HEK293 (cell line): ENCODE measurements at regions not wholly inside any gene's neighbourhood (a gene's known extent, or its start where the extent isn't known, plus 50 kb on each side); places are given as distances from the start of the nearest gene placed in this dataset.

ENCODE experiments used
- CTCF ChIA-PET: fragments of 350-600 bp; formaldehyde crosslinking; extraction: SDS; loops from one replicate; lab custom pipeline; 2021; ENCODE audit warnings: antibody characterized with exemption; lab: Yijun Ruan, JAX
- POLR2A ChIA-PET: fragments of 300-600 bp; formaldehyde crosslinking; extraction: SDS; loops from one replicate; lab custom pipeline; 2020; ENCODE audit warnings: antibody characterized with exemption, inconsistent platforms; lab: Yijun Ruan, JAX
- H3K27ac ChIP-seq: fragments of 200-500 bp; sonication (Bioruptor generic); 2 replicates; pipeline ENCODE4 v1.5.1; 2014; ENCODE audit warnings: low read depth, low read length, control low read depth, inconsistent platforms; ENCODE audit errors: extremely low read depth
- H3K36me3 ChIP-seq, 2 experiments: fragments of 200-500 bp in 1 of 2; sonication (Bioruptor generic) in 1 of 2; 1 replicate in 1 of 2; 2 replicates in 1 of 2; pipeline ENCODE4 v1.5.1; 2014 to 2017; ENCODE audit warnings: inconsistent platforms in 2 of 2, low read length in 2 of 2; ENCODE audit not compliant: control insufficient read depth in 2 of 2, insufficient read depth in 1 of 2
- H3K4me1 ChIP-seq: fragments of 200-500 bp; sonication (Bioruptor generic); 2 replicates; pipeline ENCODE4 v1.5.1; 2014; ENCODE audit warnings: mild to moderate bottlenecking, low read length, inconsistent platforms; ENCODE audit not compliant: control insufficient read depth, insufficient read depth
- H3K4me3 ChIP-seq: 2 replicates; pipeline ENCODE4 v1.5.1; 2011; ENCODE audit warnings: low read depth, mild to moderate bottlenecking, control low read depth, low read length, moderate library complexity
- H3K9me3 ChIP-seq: fragments of 200-500 bp; sonication (Bioruptor generic); 2 replicates; pipeline ENCODE4 v1.5.1; 2014; ENCODE audit warnings: low read depth, low read length, inconsistent platforms; ENCODE audit not compliant: control insufficient read depth, insufficient read depth
- CTCF ChIP-seq: fragments of 450-650 bp; formaldehyde crosslinking; IDR thresholded peaks from 2 replicates; pipeline ENCODE4 v1.5.1; 2016; ENCODE audit warnings: missing biosample characterization, missing genetic modification characterization
- GLI2 ChIP-seq: fragments of 450-650 bp; formaldehyde crosslinking; IDR thresholded peaks from 2 replicates; pipeline ENCODE4; 2017; ENCODE audit warnings: missing biosample characterization, missing genetic modification characterization, low read depth, borderline replicate concordance
- HIC1 ChIP-seq: fragments of 450-650 bp; formaldehyde crosslinking; IDR thresholded peaks from 2 replicates; pipeline ENCODE4 v1.5.1; 2016; ENCODE audit warnings: missing biosample characterization, missing genetic modification characterization
- MYNN ChIP-seq: fragments of 450-650 bp; formaldehyde crosslinking; IDR thresholded peaks from 2 replicates; pipeline ENCODE4 v1.5.1; 2016; ENCODE audit warnings: missing biosample characterization, missing genetic modification characterization, borderline replicate concordance
- PRDM1 ChIP-seq: fragments of 450-650 bp; formaldehyde crosslinking; IDR thresholded peaks from 2 replicates; pipeline ENCODE4; 2016; ENCODE audit warnings: missing biosample characterization, missing genetic modification characterization
- TSHZ1 ChIP-seq: fragments of 450-650 bp; formaldehyde crosslinking; IDR thresholded peaks from 2 replicates; pipeline ENCODE4 v1.5.1; 2016; ENCODE audit warnings: missing biosample characterization, missing genetic modification characterization, borderline replicate concordance
- ZBTB48 ChIP-seq: fragments of 450-650 bp; formaldehyde crosslinking; IDR thresholded peaks from 2 replicates; pipeline ENCODE4 v1.5.1; 2016; ENCODE audit warnings: missing biosample characterization, missing genetic modification characterization
- ZNF112 ChIP-seq: fragments of 450-650 bp; formaldehyde crosslinking; IDR thresholded peaks from 2 replicates; pipeline ENCODE4 v1.5.0; 2017; ENCODE audit warnings: missing biosample characterization, missing genetic modification characterization
- ZNF23 ChIP-seq: fragments of 450-650 bp; formaldehyde crosslinking; IDR thresholded peaks from 2 replicates; pipeline ENCODE4 v1.5.1; 2016; ENCODE audit warnings: missing biosample characterization, missing genetic modification characterization, borderline replicate concordance
- ZNF398 ChIP-seq: fragments of 450-650 bp; formaldehyde crosslinking; IDR thresholded peaks from 2 replicates; pipeline ENCODE4 v1.5.1; 2017; ENCODE audit warnings: missing biosample characterization, missing genetic modification characterization
- ZNF549 ChIP-seq: fragments of 450-650 bp; IDR thresholded peaks from 2 replicates; pipeline ENCODE4 v1.5.1; 2018; ENCODE audit warnings: missing biosample characterization, missing genetic modification characterization, mild to moderate bottlenecking, inconsistent platforms, moderate library complexity
- ZNF658 ChIP-seq: fragments of 450-650 bp; formaldehyde crosslinking; IDR thresholded peaks from 2 replicates; pipeline ENCODE4; 2016; ENCODE audit warnings: missing biosample characterization, missing genetic modification characterization
- ZNF704 ChIP-seq: fragments of 450-650 bp; formaldehyde crosslinking; IDR thresholded peaks from 2 replicates; pipeline ENCODE4 v1.5.1; 2016; ENCODE audit warnings: missing biosample characterization, missing genetic modification characterization
- ZNF785 ChIP-seq: fragments of 450-650 bp; formaldehyde crosslinking; IDR thresholded peaks from 2 replicates; pipeline ENCODE4 v1.5.1; 2016; ENCODE audit warnings: missing biosample characterization, missing genetic modification characterization
- ZNF792 ChIP-seq: fragments of 450-650 bp; formaldehyde crosslinking; IDR thresholded peaks from 2 replicates; pipeline ENCODE4 v1.5.1; 2016; ENCODE audit warnings: missing biosample characterization, missing genetic modification characterization

- no peak for TF ChIP-seq TSHZ1 (tag by site-specific recombination)
- TF ChIP-seq GLI2 (tag by site-specific recombination): no peak
- no peak for TF ChIP-seq MYNN (tag by site-specific recombination)
- no peak for TF ChIP-seq ZNF792 (tag by site-specific recombination)
- TF ChIP-seq, all 188 proteins: peak for 0
Measured at GRCh38 chr4:81836716-81837115, 365.0 kb upstream of the RASGEF1B start (continued).

- H3K4me3 ChIP-seq: no peak overlapping the region
- no peak overlapping the region for H3K27ac ChIP-seq
- no peaks in the 10 kb centered on the region for H3K4me1 ChIP-seq
- no peak for TF ChIP-seq ZNF23 (tag by site-specific recombination)
- TF ChIP-seq HIC1 (tag by site-specific recombination): no peak
- no peak for TF ChIP-seq ZNF112 (tag by site-specific recombination)
- no peak for TF ChIP-seq ZBTB48 (tag by site-specific recombination)
- no peak for TF ChIP-seq PRDM1 (tag by site-specific recombination)
- no peak for TF ChIP-seq ZNF398 (tag by site-specific recombination)
- no peak for TF ChIP-seq ZNF704 (tag by site-specific recombination)
- TF ChIP-seq CTCF (tag by site-specific recombination): no peak
- TF ChIP-seq ZNF658 (tag by site-specific recombination): no peak
- TF ChIP-seq ZNF549 (tag by site-specific recombination): no peak
- no peak for TF ChIP-seq ZNF785
- ChIA-PET CTCF (no interaction called here), POLR2A (no interaction called here)
- H3K36me3 ChIP-seq: no peaks in the 10 kb centered on the region
- H3K9me3 ChIP-seq: no peaks in the 10 kb centered on the region
Measured at GRCh38 chr4:81833576-81833975, 361.9 kb upstream of the RASGEF1B start.
